ENCODE measurements at regions not wholly inside any gene's neighbourhood (a gene's known extent, or its start where the extent isn't known, plus 50 kb on each side); places are given as distances from the start of the nearest gene placed in this dataset.

DNA sequence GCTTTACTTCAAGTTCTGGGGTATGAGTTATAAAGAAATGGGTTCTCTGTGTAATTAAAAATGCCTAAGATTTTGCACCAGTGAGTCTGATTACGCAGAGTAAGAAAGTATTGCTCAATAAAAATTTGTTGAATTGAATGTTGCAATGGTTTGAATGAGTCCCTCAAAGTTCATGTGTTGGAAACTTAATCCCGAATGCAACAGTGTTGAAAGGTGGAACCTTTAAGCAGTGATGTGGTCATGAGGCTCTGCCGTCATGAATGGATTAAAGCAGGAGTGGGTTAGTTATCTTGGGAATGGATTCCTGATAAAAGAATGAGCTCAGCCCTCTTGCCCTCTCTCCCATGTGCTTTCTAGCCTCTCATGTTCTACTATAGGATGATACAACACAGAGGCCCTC, 52.6 kb upstream of the SESN3 start:
- no peaks in the 10 kb centered on the region for H3K79me1 ChIP-seq (ENCODE audit: low read depth in 1 of 2, low read length in 2 of 2)
- no peak overlapping the region for H3K4ac ChIP-seq (ENCODE audit: low read depth, low read length)
- ChIA-PET CTCF (no interaction called here), POLR2A (ENCODE audit: unreplicated experiment) (no interaction called here)
- in situ Hi-C loops (cut with MboI; ENCODE audit: low sequenced_read_pairs), result no loop called here
- no peak overlapping the region for H3K14ac ChIP-seq (replicated peaks; ENCODE audit: low read depth, low read length)
- no peaks in the 10 kb centered on the region for H4K20me1 ChIP-seq (ENCODE audit: insufficient read depth, low read length)
- no peaks in the 10 kb centered on the region for H3K36me3 ChIP-seq (ENCODE audit: control insufficient read depth, insufficient read depth, low read length)
- H2AFZ ChIP-seq (replicated peaks; ENCODE audit: low read length, poor library complexity), result no peak overlapping the region
- no TSS peak for BruUV-seq (replicated peaks)
- no peak overlapping the region for H3K27ac ChIP-seq (ENCODE audit: insufficient read depth, low read length)
- no peak for DNase-seq
- dilution Hi-C loops (cut with HindIII; ENCODE audit: low sequenced_read_pairs, unreplicated experiment), result no loop called here
- no peak overlapping the region for H4K8ac ChIP-seq (ENCODE audit: low read depth in 2 of 2, low read length in 2 of 2)
- 73% methylated on average over 2 of the region's 3 CpGs; no CpG with 5 or more reads in 1 of the 2 experiments for WGBS, 2 experiments (ENCODE audit: extremely low coverage in 2 of 2, insufficient read length in 1 of 2)
- intact Hi-C loops (cut with micrococcal nuclease), result no loop called here
- TF ChIP-seq MAZ (IDR thresholded peaks at IDR 0.05; ENCODE audit: borderline replicate concordance, low read depth, low read length), result no peak
- TF ChIP-seq CEBPB (IDR thresholded peaks at IDR 0.05; ENCODE audit: low read depth, low read length), result peak; percentile 43; the same call in 1 of the 2 replicates
- H3K9me3 ChIP-seq (ENCODE audit: control insufficient read depth, insufficient read depth, low read length), result no peaks in the 10 kb centered on the region
- no peak overlapping the region for H2BK15ac ChIP-seq (ENCODE audit: low read depth, low read length)
- H3K9ac ChIP-seq (ENCODE audit: low read depth, low read length), result no peak overlapping the region
- no peak overlapping the region for H2AK9ac ChIP-seq (replicated peaks; ENCODE audit: low read depth, low read length, poor library complexity)
- H4K5ac ChIP-seq (ENCODE audit: low read depth, low read length), result no peak overlapping the region
- H3K4me2 ChIP-seq (ENCODE audit: low read depth, low read length), result no peak overlapping the region
- H4K91ac ChIP-seq (ENCODE audit: insufficient read depth, low read depth, low read length), result no peak overlapping the region
- H2BK20ac ChIP-seq (ENCODE audit: low read depth, low read length), result no peak overlapping the region
- no peaks in the 10 kb centered on the region for H3K9me1 ChIP-seq (ENCODE audit: insufficient read depth, low read length)
- H3K27me3 ChIP-seq (ENCODE audit: control insufficient read depth, insufficient read depth, low read length), result peaks cover 4% of the 10 kb centered on the region; the same call in 1 of the 2 replicates
- no peak overlapping the region for H2AK5ac ChIP-seq (ENCODE audit: low read depth, low read length)
- no peak overlapping the region for H3K18ac ChIP-seq (ENCODE audit: low read depth, low read length)
- H3K4me3 ChIP-seq (ENCODE audit: insufficient read depth, low read depth, low read length), result no peak overlapping the region
- no peak for ATAC-seq (ENCODE audit: low read depth)
- no peaks in the 10 kb centered on the region for H3K4me1 ChIP-seq (ENCODE audit: control insufficient read depth, insufficient read depth, low read length)
- no peak overlapping the region for H3K23ac ChIP-seq (ENCODE audit: low read depth, low read length)
- no peak overlapping the region for H2BK120ac ChIP-seq (ENCODE audit: low read depth, low read length)
- H2BK5ac ChIP-seq (ENCODE audit: low read depth, low read length, poor library complexity, severe bottlenecking), result no peak overlapping the region
- H3K56ac ChIP-seq (ENCODE audit: extremely low read depth, insufficient read depth, low read length), result no peak overlapping the region

Measured in IMR-90 (cell line).